ENCODE measurements at regions not wholly inside any gene's neighbourhood (a gene's known extent, or its start where the extent isn't known, plus 50 kb on each side); places are given as distances from the start of the nearest gene placed in this dataset.

DNA sequence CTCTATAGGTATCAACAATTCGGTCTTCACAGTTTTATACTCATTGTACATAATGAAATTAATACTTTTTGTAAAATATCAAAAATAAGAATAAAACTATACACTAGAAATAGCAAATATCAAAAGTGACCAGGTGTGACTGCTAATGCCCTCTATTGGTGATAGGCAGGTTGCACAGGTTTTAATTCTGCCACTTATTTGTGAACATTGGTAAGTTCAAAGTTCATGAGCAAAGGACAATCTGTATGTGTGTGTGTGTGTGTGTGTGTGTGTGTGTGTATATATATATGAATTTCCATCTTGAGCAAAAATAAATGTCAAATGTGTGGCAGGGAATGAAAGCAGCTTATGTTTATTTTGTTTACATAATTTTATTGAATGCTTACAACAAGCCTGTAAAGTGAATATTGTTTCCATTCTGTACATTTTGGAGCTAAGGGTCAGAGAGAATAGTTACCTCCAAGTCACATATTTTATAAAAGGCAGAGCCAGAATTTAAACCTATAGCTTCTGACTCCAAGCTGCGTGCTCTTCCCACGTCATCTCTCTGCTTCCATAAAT is 537.4 kb downstream of the CPS1 start (continued):
- TF ChIP-seq REST (IDR thresholded peaks at IDR 0.05; ENCODE audit: low read depth) = no peak

- no peak overlapping the region for H3K9ac ChIP-seq (ENCODE audit: low read length)
- CTCF ChIA-PET = no interaction called here
Measured at GRCh38 chr2:211103989-211104388, 547.6 kb downstream of the CPS1 start.

More at GRCh38 chr2:211103989-211104388, 547.6 kb downstream of the CPS1 start:
- Histone ChIP-seq H3K36me3 (ENCODE audit: control insufficient read depth in 1 of 2, insufficient read depth in 2 of 2, low read length in 2 of 2) (no peaks in the 10 kb centered on the region), H3K4me2 (ENCODE audit: low read length) (no peak overlapping the region), H3K9me2 (ENCODE audit: insufficient read depth) (no peaks in the 10 kb centered on the region), H3K79me2 (ENCODE audit: insufficient read depth, low read length) (no peaks in the 10 kb centered on the region), H2AFZ (ENCODE audit: low read depth, low read length, poor library complexity, severe bottlenecking) (no peak overlapping the region), H4K20me1 (ENCODE audit: insufficient read depth) (no peaks in the 10 kb centered on the region), H3K27me3 (ENCODE audit: insufficient read depth, low read length) (no peaks in the 10 kb centered on the region), H3K4me1 (ENCODE audit: control insufficient read depth in 1 of 2, insufficient read depth in 2 of 2, low read length in 2 of 2) (no peaks in the 10 kb centered on the region), H3K4me3 (replicated peaks in 1 of 2; ENCODE audit: low read depth in 1 of 2, low read length in 2 of 2) (no peak overlapping the region), H3K27ac (ENCODE audit: low read depth, low read length) (no peak overlapping the region), H3K9me3 (ENCODE audit: control insufficient read depth in 1 of 2, insufficient read depth in 1 of 2, low read depth in 1 of 2, low read length in 2 of 2) (no peaks in the 10 kb centered on the region)
- DNase-seq (ENCODE audit: low read depth, low spot score) (no peak), ATAC-seq (no peak)
- ChIA-PET RAD21 (ENCODE audit: low non-redundant PET in 1 of 2, low total read pairs in 2 of 2, uncharacterized antibody in 2 of 2, unreplicated experiment in 2 of 2) (no interaction called here), POLR2A (no interaction called here)
- intact Hi-C loops (cut with micrococcal nuclease) = no loop called here
- no peak for TF ChIP-seq ZFX (IDR thresholded peaks at IDR 0.05)
- TF ChIP-seq SRF (IDR thresholded peaks at IDR 0.05; ENCODE audit: low read depth) = no peak
- no peak for TF ChIP-seq YY1 (IDR thresholded peaks at IDR 0.05; ENCODE audit: extremely low read depth, insufficient replicate concordance, low read depth, low read length)
- peak; percentile 22 for TF ChIP-seq TCF7L2 (IDR thresholded peaks at IDR 0.05; ENCODE audit: borderline replicate concordance, extremely low read depth, insufficient read depth, insufficient read length)
- no peak for TF ChIP-seq RAD21 (IDR thresholded peaks at IDR 0.05; ENCODE audit: low read depth)
- no TSS peak for BruUV-seq (replicated peaks)

All from HCT116 (cell line).